HL-60/S4 treated with phorbol 12-myristate 13-acetate at 8.2 ng/mL for 4 days and 3 days (cell line): ENCODE measurements at regions not wholly inside any gene's neighbourhood (a gene's known extent, or its start where the extent isn't known, plus 50 kb on each side); places are given as distances from the start of the nearest gene placed in this dataset.
"Not testable (repeated sequence)": the region's sequence is repeated elsewhere in the genome, so short reads cannot be mapped to it uniquely, and the experiment has no call there.

Source experiments
- in situ Hi-C: fragments of 300-500 bp; cut with MboI; formaldehyde crosslinking; loops from 2 replicates; pipeline ENCODE4 v1.15.0; 2022; ENCODE audit warnings: low sequenced_read_pairs

- in situ Hi-C loops: no loop called here
These were observed 843.8 kb upstream of the ACVR2A start for GRCh38 chr2:147001061-147001460.

- in situ Hi-C loops: not testable (repeated sequence)
These were observed 844.7 kb upstream of the ACVR2A start for GRCh38 chr2:147000151-147000550.

- in situ Hi-C loops: no loop called here
These were observed 846.9 kb upstream of the ACVR2A start for GRCh38 chr2:146997945-146998344.

DNA sequence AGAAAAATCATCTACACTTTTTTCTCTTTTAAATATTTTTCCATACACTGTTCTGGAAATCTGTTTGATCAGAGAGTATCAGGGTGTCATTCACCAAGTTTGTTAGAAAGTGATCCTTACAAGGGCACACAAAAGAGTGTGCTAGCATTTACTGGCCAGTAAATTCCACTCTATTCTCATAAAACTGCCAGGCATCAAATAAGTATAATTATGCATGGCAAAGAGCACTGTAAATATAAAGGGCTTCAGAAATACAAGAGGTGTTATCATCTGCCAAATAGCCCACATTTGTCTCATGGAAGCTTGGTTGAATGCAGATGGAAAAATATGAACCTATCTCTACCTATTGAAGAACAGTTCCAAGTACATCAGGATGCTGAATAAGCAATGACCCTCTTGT, 847.3 kb upstream of the ACVR2A start:
- in situ Hi-C loops: no loop called here

DNA sequence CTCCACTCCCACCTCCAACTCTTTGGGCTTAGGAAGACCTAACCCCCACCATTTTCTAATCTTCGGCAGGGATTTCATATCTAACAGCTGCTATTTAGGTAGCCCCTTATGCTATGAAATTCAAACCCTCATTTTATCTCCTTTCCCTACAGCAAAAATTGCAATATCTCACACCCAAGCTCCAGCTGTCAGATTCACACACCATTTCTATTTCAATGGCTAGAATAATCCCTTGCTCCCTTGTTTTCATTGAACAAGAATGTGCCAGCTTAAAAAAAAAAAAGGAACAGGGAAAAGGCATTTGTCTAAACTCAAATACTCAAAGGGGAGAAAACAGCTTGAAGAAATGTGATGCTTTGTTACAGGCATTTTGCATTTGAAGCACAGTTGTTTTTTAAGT, 850.6 kb upstream of the ACVR2A start:
- in situ Hi-C loops: no loop called here

GRCh38 chr2:146992466-146992865, 852.4 kb upstream of the ACVR2A start:
- in situ Hi-C loops: no loop called here

- in situ Hi-C loops: no loop called here
These were observed 852.8 kb upstream of the ACVR2A start for GRCh38 chr2:146992057-146992456.

- in situ Hi-C loops: no loop called here
These were observed 854.3 kb upstream of the ACVR2A start for GRCh38 chr2:146990311-146991054.

GRCh38 chr2:146989741-146990140, 855.1 kb upstream of the ACVR2A start:
- in situ Hi-C loops: no loop called here

GRCh38 chr2:146987996-146988395, 856.8 kb upstream of the ACVR2A start:
- in situ Hi-C loops: no loop called here

DNA sequence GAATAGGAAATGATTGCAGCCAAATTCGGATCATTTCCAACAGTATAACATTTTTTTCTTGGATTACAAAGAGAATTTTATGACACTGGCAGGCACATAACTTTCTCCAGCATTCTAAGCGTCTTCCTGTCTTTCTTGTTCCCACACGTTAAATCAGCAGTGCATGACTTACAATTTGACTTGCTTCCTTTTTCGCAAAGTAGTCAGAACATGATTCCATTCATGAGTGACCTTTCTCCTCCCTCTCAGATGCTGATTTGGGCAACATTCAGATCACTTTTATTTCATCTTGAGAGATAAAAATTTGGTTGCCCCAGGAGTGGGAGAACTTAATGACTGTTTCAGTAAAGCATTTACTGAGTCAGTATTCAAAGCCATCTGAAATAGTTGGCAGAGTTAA, 858.7 kb upstream of the ACVR2A start:
- in situ Hi-C loops: no loop called here

DNA sequence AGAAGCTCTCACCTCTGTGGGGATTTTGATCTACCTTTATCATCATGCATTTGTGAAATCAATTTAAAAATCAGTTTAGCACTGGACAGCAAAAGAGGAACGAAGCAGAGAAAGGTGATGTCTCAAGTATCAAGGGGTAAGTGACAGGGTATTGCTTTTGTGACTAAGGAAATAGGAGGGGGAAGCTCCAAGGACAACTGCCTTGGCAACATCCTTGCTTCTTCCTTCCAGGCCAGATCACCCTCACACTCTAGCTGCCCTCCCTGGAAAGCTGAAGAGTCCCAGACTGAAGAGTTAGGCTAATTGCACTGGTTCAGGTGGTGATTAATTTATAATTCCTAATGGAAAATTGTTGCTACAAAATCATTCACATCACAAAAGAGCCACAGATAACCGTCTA, 859.1 kb upstream of the ACVR2A start:
- in situ Hi-C loops: no loop called here

DNA sequence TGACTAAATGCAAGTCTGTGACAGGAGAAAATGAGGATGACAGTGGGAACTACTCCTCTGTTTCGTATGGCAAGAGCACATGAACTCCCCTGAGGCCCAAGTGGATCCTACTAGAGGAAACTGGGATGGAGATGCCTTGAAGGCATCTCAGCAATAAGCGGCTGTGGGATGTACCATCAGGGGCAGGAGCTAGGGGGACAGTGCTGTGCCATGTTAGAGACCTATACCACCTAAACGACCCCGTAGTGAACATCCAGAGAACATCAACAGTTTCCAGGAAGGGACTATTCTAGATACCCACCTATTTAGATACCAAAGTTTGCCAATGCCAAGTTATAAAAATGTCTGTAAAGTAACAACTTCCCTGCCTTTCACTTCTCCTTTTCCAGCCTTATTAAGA, 860.8 kb upstream of the ACVR2A start:
- in situ Hi-C loops: no loop called here

- in situ Hi-C loops: no loop called here
These were observed 862.4 kb upstream of the ACVR2A start for GRCh38 chr2:146982393-146982846.

DNA sequence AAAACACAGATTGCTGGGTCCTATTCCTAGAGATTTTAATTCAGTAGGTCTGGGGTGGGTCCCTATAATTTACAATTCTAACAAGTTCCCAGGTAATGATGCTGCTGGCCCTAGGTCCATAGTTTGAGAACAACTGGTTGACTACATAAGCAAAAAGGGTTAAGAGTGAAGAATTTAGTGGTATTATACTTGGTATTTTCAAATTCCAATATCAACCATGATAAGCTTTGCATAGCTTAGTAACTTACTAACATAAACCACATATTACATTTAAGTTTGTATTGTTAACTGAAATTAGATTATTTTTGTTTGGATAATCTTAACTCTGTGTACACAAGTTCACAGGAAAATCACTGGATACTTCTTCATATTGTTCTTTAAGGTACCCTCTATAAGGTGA, 862.9 kb upstream of the ACVR2A start:
- in situ Hi-C loops: no loop called here

GRCh38 chr2:146979746-146980145, 865.1 kb upstream of the ACVR2A start:
- in situ Hi-C loops: no loop called here

DNA sequence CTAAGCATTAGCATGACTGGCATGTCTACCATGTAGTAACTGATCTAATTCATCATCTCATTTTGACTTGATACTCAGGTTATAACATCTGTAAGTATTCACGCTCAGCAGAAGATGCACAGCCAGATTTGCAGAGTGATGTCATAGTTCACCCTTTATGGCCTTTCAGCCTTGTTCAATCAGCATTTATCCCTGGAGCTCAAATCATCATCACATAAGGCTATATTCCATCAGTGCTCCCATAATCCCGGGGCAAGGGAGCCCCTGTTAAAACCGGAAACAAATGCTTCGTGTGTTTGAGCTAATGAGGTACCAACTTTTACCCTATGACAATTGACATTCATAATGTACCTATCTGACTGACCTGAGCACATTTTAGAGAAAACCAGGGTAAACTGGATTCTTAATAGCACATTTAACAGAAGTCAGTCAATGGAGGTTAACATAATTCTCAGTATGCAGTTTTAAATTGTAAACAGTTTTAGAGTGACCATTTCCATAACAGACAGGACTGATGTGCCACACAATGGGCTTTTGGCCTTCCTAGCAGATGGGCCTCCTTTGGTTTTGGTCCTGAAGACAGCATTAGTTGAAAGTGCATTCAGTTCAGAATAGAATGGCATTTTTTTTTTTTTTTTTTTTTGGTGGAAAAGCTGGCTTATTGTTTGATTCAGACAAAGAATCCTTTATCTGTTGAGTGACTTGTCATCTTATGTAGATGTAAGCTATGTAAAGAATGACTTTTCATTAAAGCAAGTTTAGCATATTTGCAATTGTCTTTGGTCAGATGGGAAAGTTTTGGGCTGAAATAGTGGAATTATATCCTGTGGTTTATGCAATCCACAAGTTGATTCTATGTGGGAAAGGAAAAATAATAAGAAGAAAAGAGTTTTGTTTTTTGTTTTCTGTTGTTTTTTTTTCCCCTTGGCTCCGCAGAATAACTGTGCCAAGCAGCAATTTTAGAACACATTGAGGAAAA, 866.0 kb upstream of the ACVR2A start:
- in situ Hi-C loops: no loop called here

- in situ Hi-C loops: not testable (repeated sequence)
These were observed 873.8 kb upstream of the ACVR2A start for GRCh38 chr2:146970981-146971380.

- in situ Hi-C loops: not testable (repeated sequence)
These were observed 875.1 kb upstream of the ACVR2A start for GRCh38 chr2:146969703-146970102.

GRCh38 chr2:146964494-146964893, 880.3 kb upstream of the ACVR2A start:
- in situ Hi-C loops: no loop called here

DNA sequence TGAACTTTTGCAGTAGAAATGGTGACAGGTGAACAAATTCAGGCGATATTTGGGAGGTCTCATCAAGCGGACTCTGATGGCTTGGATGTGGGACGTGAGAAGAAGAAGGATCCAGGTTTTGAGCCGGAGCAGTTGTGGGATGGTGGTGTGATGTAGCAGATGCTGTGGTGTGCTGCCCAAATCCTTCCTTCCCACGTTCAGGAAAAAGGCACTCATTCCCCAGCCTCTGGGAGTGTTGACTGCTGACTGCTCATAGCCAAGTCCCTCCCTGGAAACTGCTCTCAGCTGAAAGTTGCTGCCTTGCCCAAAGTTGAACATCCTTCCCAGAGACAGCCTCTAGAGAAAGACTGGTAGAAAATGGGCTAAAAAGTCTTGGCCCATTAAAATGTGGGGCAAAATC, 890.3 kb upstream of the ACVR2A start:
- in situ Hi-C loops: no loop called here

- in situ Hi-C loops: no loop called here
These were observed 892.1 kb upstream of the ACVR2A start for GRCh38 chr2:146952696-146953095.
